ENCODE measurements at regions not wholly inside any gene's neighbourhood (a gene's known extent, or its start where the extent isn't known, plus 50 kb on each side); places are given as distances from the start of the nearest gene placed in this dataset.

- TF ChIP-seq EZH2 (IDR thresholded peaks at IDR 0.05; ENCODE audit: low read length) (no peak), CTCF (optimal IDR thresholded peaks at IDR 0.05 in 1 of 3, IDR thresholded peaks at IDR 0.05 in 1 of 3, conservative IDR thresholded peaks at IDR 0.05 in 1 of 3; ENCODE audit: extremely low read depth in 1 of 3, insufficient read depth in 2 of 3, low read length in 3 of 3) (no peak)
- H4K20me1 ChIP-seq (ENCODE audit: control insufficient read depth, extremely low read depth, insufficient read depth, low read length) = no peaks in the 10 kb centered on the region
- H3K79me2 ChIP-seq (ENCODE audit: control insufficient read depth, insufficient read depth, low read length) = no peaks in the 10 kb centered on the region
- H3K4me1 ChIP-seq (ENCODE audit: control insufficient read depth, extremely low read depth, insufficient read depth, low read length) = no peaks in the 10 kb centered on the region
- H3K27me3 ChIP-seq (ENCODE audit: control insufficient read depth, extremely low read depth, insufficient read depth, low read length) = no peaks in the 10 kb centered on the region
- no peaks in the 10 kb centered on the region for H3K9me1 ChIP-seq (ENCODE audit: control insufficient read depth, extremely low read depth, insufficient read depth, low read length)
- no peak overlapping the region for H3K27ac ChIP-seq (ENCODE audit: control insufficient read depth, insufficient read depth, low read length)
- H3K36me3 ChIP-seq (ENCODE audit: control insufficient read depth in 2 of 2, extremely low read depth in 1 of 2, insufficient read depth in 2 of 2, low read length in 2 of 2) = no peaks in the 10 kb centered on the region
- DNase-seq (ENCODE audit: low read depth, low spot score) = no peak
- no peak overlapping the region for H3K4me3 ChIP-seq (ENCODE audit: control insufficient read depth in 2 of 3, extremely low read depth in 1 of 3, insufficient read depth in 2 of 3, low read depth in 1 of 3, low read length in 3 of 3)
- no peaks in the 10 kb centered on the region for H3K9me3 ChIP-seq (ENCODE audit: control insufficient read depth, low read depth, low read length)
- H3K9ac ChIP-seq (ENCODE audit: control insufficient read depth, extremely low read depth, insufficient read depth, low read length) = no peak overlapping the region
- H3K4me2 ChIP-seq (ENCODE audit: control insufficient read depth, extremely low read depth, insufficient read depth, low read depth, low read length) = no peak overlapping the region
- H2AFZ ChIP-seq (ENCODE audit: control insufficient read depth, low read length) = no peak overlapping the region
- FAIRE-seq = no peak
- dilution Hi-C loops (cut with MboI; ENCODE audit: extremely low pct_ligation_motif_present, low sequenced_read_pairs) = no loop called here
These were observed 734.9 kb upstream of the PCDH9 start for GRCh38 chr13:67964986-67965385.

- Histone ChIP-seq H4K20me1 (ENCODE audit: control insufficient read depth, extremely low read depth, insufficient read depth, low read length) (no peaks in the 10 kb centered on the region), H3K4me2 (ENCODE audit: control insufficient read depth, extremely low read depth, insufficient read depth, low read depth, low read length) (no peak overlapping the region), H2AFZ (ENCODE audit: control insufficient read depth, low read length) (no peak overlapping the region), H3K27me3 (ENCODE audit: control insufficient read depth, extremely low read depth, insufficient read depth, low read length) (no peaks in the 10 kb centered on the region), H3K79me2 (ENCODE audit: control insufficient read depth, insufficient read depth, low read length) (no peaks in the 10 kb centered on the region), H3K9me3 (ENCODE audit: control insufficient read depth, low read depth, low read length) (no peaks in the 10 kb centered on the region), H3K36me3 (ENCODE audit: control insufficient read depth in 2 of 2, extremely low read depth in 1 of 2, insufficient read depth in 2 of 2, low read length in 2 of 2) (no peaks in the 10 kb centered on the region), H3K27ac (ENCODE audit: control insufficient read depth, insufficient read depth, low read length) (no peak overlapping the region), H3K9ac (ENCODE audit: control insufficient read depth, extremely low read depth, insufficient read depth, low read length) (no peak overlapping the region), H3K4me3 (ENCODE audit: control insufficient read depth in 2 of 3, extremely low read depth in 1 of 3, insufficient read depth in 2 of 3, low read depth in 1 of 3, low read length in 3 of 3) (no peak overlapping the region), H3K9me1 (ENCODE audit: control insufficient read depth, extremely low read depth, insufficient read depth, low read length) (no peaks in the 10 kb centered on the region), H3K4me1 (ENCODE audit: control insufficient read depth, extremely low read depth, insufficient read depth, low read length) (no peaks in the 10 kb centered on the region)
- FAIRE-seq = no peak
- dilution Hi-C loops (cut with MboI; ENCODE audit: extremely low pct_ligation_motif_present, low sequenced_read_pairs) = no loop called here
- DNase-seq (ENCODE audit: low read depth, low spot score) = no peak
- TF ChIP-seq CTCF (optimal IDR thresholded peaks at IDR 0.05 in 1 of 3, IDR thresholded peaks at IDR 0.05 in 1 of 3, conservative IDR thresholded peaks at IDR 0.05 in 1 of 3; ENCODE audit: extremely low read depth in 1 of 3, insufficient read depth in 2 of 3, low read length in 3 of 3) (no peak), EZH2 (IDR thresholded peaks at IDR 0.05; ENCODE audit: low read length) (no peak)
These were observed 734.0 kb upstream of the PCDH9 start for GRCh38 chr13:67964091-67964490.

Measured in keratinocyte (primary cell).